ENCODE measurements at regions not wholly inside any gene's neighbourhood (a gene's known extent, or its start where the extent isn't known, plus 50 kb on each side); places are given as distances from the start of the nearest gene placed in this dataset.

DNA sequence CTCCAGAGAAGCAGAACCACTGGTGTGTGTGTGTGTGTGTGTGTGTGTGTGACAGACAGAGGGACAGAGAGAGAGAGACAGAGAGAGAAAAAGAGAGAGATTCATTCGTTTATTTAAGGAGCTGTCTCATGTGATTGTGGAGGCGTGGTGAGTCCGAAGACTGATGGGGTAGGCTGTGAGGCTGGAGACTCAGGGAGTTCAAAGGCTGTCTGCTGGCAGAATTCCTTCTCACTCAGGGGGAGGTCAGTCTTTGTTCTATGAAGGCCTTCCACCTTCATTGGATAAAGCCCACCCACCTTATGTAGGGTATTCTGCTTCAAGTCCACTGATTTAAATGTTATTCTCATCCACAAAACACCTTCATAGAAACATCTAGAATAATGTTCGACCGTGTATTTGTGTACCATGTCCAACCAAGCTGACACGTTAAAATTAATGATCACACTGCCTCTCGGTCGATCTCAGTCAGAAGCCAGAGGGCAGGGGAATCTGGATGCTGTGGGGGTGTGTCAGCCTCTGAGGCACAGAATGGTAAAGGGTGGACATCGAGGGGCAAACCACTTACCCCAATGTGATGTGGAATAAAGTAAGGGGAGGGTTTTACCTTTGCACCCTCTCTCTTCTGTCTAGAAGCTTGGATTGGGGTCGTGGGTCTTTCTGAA, 275.6 kb downstream of the SLC4A3 start:
- DNase-seq (ENCODE audit: low spot score): no peak

DNA sequence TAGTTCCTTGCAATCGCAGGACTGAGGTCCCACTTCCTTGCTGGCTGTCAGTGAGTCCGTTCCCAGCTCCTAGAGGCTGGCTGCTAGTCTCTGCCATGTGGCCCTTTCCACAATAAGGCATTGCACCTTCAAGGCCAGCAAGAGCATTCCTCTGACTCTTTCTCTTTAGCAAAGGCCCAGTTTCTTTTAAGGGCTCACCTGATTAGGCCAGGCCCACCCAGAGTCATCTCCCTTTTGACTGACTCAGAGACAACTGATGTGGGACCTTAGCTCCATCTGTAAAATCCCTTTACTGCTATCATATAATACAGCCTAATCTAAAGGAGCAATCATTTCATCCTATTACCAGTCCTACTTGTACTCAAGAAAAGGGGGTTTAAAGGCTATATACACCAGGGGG, 278.2 kb downstream of the SLC4A3 start:
- DNase-seq (ENCODE audit: low spot score): no peak

DNA sequence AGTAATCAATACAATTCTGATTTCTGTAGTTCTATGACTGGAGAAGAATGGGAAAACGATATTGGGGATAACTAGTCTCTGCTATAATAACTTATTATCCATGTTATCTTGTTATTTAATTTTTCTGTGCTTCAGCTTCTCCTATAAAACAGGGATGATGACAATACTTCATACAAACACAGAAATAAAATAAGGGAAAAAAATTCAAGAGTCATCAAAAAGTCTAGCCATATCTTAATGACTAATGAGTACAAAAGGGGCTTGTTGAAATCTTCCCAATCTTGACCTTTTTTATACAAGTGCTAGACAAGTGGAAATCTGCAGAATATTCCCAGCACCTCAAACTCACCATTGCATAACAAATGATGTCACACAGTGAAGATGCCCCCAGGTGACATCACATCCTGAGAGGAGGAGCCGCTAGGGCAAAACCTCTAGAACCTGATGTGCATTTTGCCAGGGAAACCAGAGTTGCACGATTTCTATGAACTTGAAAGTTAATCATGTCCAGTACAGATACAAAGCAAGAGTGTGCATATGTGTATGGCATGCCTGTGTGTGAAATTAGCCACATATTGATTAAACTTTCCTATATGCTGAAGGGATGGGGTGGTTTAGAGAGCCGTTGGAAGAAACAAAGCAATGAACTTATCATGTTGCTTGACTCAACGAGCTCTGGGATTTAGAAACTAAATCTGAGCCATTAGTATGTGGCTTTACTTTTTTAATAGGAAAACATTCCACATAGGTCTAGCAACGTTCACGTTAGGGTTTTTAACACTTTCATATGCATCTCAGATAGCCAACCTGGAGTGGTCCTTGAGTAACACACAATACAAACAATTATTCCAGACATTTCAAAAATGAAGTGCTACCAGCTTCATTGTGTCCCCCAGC, 278.9 kb downstream of the SLC4A3 start:
- no peak for DNase-seq (ENCODE audit: low spot score)

DNA sequence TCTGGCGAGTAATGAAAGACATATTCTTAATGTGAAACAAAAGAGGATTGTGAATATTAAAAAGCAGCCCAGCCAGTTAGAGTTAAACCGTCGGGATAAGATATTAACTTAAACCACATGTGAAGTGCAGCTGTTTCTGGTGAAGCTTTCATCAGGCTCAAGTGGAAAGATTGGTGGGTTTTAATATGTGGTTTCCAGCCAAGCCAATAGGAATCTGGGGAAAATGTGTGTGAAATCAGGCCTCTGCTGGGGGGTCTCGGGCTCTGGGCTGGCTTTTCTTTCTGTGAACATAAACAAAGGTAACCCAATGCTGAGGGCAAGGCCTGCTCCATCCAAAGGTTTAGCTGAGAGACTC, 279.6 kb downstream of the SLC4A3 start:
- no peak for DNase-seq (ENCODE audit: low spot score)

DNA sequence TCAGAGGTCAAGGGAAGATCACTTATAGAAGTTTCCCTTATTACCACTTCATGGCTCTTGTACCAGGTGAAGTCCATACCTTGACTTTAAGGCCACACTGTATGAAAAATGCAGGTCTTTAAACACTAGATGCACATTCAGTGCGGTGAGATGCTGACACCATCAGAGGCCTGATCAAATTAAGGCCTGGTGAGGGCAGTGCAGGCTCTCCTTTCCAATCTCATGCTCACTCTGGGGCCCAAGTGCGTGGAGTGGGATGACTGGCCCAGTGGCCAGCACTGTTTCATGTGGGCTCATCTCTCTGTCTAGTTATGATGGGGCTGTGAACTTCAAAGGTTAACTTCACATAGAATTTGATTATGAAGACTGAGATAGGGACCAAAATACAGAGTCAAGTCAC, 281.1 kb downstream of the SLC4A3 start:
- DNase-seq (ENCODE audit: low spot score): no peak

DNA sequence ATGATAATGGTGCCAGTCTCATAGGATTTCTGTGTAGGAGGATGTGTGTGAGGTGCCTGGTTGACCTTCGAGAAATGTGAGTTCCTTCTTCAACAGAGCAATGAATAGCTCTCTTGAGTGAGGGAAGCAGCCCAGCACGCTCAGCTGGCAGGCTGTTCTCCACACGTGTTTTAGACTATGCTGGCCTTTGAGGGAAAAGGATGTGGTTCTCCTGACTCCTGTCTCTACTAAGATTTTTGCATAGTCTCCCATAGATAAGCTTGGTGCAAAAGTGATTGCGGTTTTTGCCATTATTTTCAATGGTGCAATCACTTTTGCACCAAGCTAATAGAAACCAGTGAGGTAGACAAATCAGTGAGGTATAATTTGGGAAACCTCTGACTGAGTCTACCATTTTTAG, 284.1 kb downstream of the SLC4A3 start:
- DNase-seq (ENCODE audit: low spot score): no peak

DNA sequence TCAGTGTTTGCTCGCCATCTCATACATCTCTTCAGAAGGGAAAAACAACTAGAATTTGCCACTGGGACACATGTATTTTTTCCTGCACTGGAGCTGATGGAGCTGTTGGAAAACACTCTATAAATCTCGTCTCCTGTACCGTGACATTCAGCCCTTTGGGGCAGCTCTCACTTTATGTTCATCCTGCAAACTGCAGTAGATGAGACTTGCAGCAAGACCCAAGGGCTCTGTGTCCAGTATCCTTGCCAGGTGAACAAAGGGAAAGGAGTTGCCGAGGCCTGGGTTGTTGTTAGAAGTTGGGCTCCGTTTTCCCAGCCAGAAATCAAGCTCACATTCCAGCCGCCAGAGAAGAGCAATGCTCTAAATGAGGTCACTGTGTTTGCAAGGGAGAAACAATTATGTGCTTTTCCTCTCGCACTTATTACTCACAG, 285.1 kb downstream of the SLC4A3 start:
- no peak for DNase-seq (ENCODE audit: low spot score)

DNA sequence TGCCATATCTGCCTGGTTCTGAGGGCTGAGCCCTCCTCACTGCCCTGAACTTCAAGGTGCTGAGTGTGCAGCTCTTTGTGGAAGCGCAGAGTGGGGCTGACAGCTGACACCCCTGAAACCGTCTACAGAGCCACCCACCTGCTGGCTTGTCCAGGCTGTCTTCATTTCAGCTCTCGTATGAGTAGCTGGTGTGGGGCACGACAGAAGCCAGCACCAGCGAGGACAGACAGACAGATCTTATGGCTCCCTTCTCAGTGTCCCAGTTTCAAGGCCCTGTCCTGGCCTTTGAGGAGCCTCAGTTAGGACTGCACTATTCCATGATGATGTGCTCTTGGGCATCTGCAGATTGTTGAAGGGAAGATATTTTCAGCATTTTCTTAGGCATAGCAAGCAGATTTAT, 287.1 kb downstream of the SLC4A3 start:
- no peak for DNase-seq (ENCODE audit: low spot score)

DNA sequence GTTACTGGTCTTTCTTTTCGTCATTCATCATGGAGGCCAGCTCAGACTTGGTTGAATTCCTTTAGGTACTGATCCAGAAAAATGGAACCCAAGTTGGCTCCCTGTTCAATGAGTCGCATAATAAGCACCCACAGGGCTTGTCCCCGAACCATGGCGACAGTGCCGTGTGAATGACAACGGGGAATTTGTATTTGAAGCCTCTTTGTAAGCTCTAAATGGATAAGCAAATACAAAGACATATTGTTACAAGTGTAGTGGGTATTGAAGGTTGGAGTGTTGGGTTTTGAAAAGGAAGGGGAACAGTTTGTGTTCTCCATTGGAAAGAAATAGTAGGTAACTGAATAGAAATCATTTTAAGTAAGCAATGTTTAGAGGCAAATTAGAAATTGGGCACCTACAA, 288.9 kb downstream of the SLC4A3 start:
- DNase-seq (ENCODE audit: low spot score): peak; percentile 42

DNA sequence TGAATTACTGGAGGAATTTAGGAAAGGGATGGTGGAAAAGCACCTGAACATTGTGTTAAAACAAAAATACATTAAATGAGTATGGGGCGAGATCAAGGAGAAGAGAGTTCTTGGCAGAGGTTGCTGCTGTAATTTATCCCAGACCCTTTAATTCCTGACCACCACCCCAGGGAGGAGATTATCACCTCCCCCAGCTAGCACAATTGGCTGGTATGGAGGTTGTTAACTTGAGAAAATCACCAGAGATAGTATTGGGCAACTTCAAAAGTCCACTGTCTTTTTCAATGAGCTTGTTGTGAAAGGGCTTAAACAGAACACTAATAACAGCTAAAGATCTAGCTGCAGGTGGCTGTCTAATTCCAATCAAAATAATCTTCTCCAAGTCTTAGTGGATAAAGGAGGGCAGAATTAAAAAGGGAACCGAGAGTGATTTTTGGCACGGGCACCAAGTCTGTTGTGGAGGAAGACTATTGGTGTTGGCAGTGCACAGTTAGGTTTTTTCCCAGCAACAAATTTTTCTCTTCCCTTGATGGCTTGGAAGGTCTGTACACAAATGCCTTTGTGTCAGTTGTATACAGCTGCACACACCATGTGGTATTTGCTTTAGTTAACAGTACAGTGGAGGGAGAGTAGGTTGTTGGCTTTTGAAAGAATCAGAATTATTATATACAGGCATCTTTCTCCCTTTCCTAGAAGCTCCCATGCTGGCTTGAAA, 289.5 kb downstream of the SLC4A3 start:
- no peak for DNase-seq (ENCODE audit: low spot score)

DNA sequence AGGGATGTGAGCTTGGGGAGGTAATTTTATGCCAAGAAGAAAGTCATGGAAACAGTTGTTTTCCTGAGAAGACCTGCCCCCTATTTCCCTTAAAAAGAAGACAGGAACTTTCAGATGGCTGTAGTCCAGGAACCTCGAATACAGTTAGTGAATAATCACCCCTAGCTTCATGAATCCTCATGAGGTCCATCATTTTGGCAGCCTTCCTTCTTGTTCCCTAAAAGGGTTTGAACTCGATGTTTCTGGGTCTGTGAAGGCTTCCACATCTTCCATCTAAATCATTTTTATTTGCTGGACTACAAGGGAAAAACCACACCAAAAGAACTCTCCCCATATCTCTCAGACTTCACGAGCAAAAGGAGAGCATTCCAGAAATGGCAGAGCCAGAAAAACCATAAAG, 290.8 kb downstream of the SLC4A3 start:
- DNase-seq (ENCODE audit: low spot score): no peak

DNA sequence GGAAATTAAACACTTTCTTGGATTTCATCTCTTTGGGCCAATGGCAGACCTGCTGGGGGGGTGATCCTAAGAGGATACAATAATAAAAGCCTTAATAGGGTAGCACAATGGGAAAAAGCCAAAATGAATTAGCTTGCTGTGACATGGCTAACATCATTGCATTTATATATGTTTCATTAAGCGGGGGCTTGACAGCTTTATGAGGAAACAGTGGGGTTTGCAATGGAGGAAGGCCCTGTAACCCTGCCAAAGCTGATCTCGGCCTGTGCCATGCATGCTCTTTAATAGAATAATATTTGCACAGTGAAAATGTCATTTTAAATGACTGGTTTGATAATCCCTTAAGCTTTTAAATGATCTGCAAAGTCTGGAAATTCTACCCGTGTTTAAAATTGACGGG, 291.5 kb downstream of the SLC4A3 start:
- DNase-seq (ENCODE audit: low spot score): no peak

DNA sequence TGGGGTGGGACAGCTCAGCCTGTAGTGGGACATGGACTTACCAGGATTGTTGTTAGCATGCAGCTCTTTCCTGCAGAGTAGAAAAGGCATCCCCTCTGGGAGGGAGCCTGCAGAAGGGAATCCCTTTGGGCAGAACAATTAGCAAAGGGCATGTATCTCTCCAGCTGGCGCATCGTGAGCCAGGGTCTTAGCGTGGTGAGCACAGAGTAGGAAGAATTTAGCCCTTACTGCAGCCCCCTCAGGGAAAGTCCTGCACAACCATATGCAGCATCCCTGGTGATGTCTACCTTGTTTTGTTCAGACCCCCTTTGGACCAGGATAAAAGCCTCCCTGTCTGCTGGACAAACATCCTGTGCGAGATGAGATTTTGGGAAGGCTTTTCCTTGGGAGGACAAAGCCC, 292.1 kb downstream of the SLC4A3 start:
- DNase-seq (ENCODE audit: low spot score): no peak

DNA sequence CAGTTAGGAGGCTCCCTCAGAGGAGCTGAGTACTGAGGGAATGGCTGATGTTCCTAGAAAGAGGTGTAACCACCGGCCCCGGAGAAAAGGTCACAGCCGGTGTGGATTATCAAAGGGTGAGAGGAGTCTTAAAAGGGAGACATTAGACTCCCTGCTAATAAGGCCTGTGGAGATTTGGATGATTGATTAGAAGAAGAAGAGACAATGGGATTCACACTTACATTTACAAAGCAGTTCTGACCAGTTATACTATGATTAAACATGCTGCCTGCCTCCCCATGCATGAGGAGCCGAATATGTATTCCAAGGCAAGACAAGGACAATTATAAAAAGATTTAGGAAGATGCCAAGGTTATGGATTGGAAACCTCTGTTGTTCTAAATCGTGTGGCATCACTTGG, 302.4 kb downstream of the SLC4A3 start:
- DNase-seq (ENCODE audit: low spot score): no peak

DNA sequence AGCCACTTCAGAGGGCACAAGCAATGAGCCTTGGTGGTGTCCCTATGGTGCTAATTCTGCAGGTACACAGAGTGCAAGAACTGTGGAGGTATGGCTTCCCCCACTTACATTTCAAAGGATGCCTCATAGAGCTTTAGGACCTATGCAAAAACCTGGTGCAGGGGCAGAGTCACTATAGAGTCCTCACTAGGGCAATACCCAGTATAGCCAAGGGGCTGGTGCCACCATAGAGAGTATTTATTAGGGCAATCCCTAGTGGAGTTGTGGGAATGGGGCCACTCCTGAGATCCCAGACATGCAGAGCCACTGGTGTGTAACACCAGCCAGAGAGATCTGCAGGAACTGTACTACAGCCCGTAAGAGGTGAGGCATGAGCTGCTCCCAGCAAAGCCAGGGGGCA, 312.2 kb downstream of the SLC4A3 start:
- no peak for DNase-seq (ENCODE audit: low spot score)

DNA sequence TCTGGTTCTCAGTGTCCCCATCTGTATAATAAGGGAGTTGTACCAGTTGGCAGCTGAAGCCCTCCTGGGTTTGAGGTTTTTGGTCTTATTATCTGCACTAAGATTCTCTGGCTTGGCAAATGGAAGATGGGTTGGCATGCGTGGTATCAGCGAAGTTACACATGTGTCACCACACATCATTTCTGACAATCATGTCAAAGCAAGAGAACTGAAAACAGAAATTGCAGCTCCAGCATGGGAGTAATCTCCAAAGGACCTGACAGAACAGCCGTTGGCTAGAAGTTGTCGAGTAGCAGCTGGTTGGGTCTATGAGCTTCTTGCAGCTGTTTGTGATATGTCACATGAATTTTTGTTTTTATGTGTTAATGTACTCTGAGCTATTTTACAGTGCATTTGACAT, 317.4 kb downstream of the SLC4A3 start:
- peak; percentile 6 for DNase-seq (ENCODE audit: low spot score)

DNA sequence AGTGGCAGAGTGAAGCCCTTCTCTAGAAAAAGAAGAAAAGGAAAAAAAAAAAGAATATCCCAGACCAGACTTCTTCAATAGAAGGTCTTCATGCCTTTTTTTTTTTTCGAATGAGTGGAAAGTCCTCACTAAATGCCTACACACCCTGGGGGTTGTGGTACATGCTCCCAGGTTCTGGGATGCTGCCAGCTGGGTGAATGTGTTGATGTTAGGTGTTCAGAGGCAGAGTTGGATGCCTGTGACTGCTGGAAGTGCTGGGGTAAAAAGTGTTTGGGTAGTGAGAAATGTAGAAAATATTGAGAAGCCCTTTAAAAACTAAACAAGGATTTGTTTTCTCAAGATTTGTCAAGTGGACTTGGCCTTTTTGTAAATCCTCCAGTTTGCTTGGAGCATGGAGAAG, 318.6 kb downstream of the SLC4A3 start:
- DNase-seq (ENCODE audit: low spot score): no peak

DNA sequence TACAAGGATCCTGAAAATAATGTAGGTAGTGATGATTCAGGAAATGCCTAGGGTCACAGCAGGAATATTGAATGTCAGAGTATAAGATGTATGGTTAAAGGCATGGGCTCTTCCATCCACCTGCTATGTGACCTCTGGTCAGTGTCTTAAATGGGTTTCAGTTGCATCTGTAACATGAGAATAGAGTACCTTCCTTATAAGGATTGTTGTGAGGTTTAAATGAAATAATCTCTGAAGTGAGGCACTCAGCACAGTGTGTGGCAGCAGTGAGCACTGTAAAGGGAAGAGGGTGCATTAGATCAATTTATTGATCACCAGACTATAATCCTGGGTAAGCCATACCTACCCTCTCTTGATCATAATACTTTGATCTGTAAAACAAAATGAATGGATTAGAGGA, 319.1 kb downstream of the SLC4A3 start:
- DNase-seq (ENCODE audit: low spot score): no peak

DNA sequence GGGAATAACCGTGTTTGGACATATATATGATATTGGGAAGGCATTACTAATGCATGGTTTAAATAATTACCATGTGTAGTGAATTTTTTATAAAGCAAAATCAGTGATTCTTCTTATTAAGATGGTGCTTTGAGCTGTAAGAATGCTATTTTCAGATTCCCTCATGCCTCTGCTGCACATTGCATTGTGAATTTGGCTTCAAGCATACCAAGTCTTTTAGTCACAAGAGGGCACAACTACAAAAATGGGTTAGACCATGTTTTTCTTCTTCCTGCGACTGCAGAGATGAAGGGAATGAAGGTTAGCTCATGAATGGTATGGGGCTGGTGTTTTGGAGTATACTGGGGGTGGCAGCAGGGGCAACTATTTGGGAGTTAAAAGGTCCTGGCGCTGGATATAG, 320.1 kb downstream of the SLC4A3 start:
- DNase-seq (ENCODE audit: low spot score): no peak

DNA sequence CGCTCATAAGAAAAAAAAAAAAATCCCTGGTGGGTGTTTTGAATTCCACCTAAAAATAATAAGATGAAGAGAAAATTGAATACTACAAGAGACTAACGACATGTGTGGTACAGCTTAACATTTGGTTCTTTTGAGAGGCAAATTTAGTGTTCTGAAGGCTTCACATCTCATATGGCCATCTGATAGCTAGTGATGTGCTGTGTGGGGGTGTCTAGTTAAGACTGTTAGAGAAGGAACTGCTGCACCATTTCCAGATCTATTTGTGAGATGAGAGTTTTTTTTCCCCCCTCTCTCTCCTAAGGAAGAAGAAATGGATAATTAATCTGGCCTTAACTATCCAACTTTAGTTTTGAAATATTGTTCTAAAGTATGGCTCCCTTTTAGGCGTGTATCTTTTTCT, 321.6 kb downstream of the SLC4A3 start:
- peak; percentile 11 for DNase-seq (ENCODE audit: low spot score)

DNA sequence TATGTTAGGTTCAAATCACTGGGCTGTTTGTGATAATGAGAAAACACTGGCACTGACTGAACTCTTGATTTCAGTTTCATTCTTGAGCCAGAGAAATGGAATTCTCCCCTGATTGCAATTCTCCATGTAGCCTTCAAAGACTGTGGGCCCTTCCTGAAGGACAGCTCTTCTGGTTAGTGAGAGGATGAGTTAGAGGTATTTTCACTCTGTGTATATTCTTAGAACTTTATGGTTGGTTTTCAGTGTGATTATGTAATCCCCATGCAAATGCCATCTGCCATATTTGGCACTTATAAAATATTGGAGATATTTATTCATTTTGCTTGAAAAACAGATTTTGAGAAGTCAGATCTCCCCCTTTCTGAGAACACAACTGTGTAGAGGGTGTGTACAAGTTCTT, 323.7 kb downstream of the SLC4A3 start:
- DNase-seq (ENCODE audit: low spot score): no peak

DNA sequence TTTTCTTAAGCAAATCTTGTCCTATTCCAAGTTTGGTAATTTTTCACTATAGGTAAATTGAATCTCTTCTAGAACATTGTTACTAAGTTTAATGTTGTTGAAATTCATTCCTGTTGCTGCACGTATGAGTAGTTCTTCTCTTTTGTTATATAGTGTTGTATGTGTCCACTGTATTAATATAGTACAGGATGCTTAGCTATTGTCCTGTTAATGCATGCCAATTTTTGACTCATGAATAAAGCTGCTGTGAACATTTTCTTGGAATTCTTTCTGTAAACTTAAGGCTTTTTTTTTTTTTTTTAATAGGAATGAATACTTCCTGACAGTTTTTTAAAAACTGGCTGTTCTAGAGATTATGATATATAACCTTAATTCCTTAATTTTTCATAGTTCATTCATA, 326.9 kb downstream of the SLC4A3 start:
- no peak for DNase-seq (ENCODE audit: low spot score)

DNA sequence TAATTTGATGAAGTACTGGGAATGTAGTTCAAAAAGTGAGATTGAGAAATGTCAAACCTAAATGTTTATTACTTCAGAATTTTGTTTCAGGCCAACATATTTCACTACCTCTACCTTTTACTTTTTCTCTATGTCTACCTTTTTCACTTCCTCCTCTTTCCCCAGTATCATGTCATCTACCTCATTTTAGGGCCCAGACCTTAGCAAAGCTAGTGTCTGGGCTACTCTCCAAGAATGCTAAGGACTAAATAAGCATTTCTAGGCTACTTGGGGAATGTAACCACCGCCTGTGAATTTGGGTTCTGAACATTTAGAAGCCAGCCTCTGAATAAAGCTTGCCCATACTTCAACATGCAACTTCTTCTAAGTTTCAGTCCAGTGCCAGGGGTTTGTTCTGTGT, 330.4 kb downstream of the SLC4A3 start:
- DNase-seq (ENCODE audit: low spot score): no peak

All from putamen (tissue), 1 donor.